NCI-H2081 (cell line): ENCODE measurements at regions not wholly inside any gene's neighbourhood (a gene's known extent, or its start where the extent isn't known, plus 50 kb on each side); places are given as distances from the start of the nearest gene placed in this dataset.

Experiments
- DNase-seq, 2 experiments: peaks; one replicate each; lab custom pipeline; 2025; lab: John Stamatoyannopoulos, UW

- DNase-seq, result no peak
Observed at GRCh38 chrX:15191830-15192229, 78.1 kb downstream of the ASB9 start.

DNA sequence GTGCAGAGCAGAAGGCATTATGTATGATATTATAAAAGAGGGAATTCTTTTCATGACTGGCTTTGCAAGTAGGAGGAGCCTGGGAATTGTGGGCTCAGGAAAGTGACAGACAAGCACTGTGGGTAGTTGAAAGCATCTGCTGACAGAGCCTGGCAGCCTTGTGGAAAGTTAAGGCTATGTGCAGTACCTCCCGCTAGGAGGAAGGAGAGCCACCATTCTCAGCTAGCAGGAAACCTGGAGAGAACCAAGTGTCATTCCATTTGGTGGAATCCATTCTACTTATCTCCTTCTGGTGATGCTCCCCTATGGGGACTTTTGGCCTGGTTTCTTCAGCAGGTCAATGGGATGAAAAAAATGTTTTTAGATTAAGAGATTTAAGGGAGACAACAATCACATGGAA, 81.8 kb downstream of the ASB9 start:
- no peak for DNase-seq

DNA sequence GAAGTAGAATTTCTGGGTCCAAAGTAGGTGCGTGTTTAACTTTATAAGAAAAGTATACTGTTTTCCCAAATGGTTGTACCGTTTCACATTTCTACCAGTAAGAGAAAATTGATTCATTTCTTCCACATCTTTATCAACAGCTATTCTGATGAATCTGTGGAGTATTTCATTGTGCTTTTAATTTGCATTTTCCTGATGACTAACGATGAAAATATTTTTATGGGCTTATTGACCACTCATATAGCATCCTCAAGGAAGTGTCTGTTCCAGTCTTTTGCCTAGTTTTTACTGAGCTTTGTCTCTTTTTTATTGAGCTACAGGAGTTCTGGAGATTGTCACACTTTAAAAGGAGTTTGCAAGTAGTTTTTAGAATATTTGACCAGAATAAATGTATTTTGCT, 92.6 kb downstream of the ASB9 start:
- DNase-seq, result no peak

- no peak for DNase-seq
Observed at GRCh38 chrX:15173411-15173810, 96.5 kb downstream of the ASB9 start.

GRCh38 chrX:15170927-15171326, 99.0 kb downstream of the ASB9 start:
- DNase-seq, result no peak

GRCh38 chrX:15167826-15168225, 102.1 kb downstream of the ASB9 start:
- DNase-seq, result no peak

GRCh38 chrX:15165832-15166231, 104.1 kb downstream of the ASB9 start:
- DNase-seq, result no peak

DNA sequence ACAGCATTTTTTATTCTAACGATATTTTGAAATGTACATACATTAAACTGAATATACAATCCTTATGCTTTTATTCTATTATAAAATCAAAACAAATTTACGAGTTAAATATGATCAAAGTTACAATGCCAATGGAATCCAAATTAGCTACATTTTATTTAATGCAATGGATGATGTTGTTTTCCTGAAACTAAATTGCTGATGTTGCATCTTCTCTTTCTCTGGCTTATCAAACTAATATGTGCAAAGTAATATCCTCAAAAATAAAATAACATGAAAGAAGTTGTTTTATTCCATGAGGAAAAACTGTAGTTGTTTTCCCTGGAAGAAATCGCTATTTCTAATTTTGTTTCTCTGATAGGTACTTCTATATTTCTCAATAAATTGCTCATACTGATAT, 106.8 kb downstream of the ASB9 start:
- no peak for DNase-seq

GRCh38 chrX:15160558-15161095, 109.3 kb downstream of the ASB9 start:
- DNase-seq, result no peak

DNA sequence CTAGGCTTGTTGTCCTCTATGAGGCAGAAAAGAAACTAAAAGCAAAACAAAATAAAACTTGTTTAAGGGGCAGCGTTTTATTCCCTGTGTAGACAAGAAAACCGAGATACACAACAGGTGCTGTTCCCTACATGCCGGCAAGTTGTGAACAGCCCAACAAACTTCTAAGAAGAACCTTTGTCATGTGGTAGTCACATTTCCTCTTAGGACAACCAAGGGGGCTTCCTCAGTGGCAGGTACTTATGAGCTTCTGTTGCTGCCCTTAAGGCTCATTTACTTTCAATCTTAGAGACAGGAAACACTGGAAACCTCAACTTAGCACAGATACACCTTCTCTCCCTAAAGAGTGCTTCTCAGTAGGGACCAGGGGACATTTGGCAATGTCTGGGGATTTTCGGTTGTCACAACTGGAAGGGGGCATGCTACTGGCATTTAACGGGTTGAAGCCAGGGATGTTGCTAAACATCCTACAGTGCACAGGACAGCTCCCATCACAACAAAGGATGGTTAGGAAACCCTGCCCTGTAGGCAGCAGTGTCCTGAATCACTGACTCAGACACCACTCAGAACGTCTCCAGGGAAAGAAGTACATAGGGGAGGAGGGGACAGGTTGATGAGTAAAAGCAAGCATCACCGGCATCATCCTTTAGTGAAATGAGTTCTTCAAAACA, 111.0 kb downstream of the ASB9 start:
- DNase-seq, result no peak

DNA sequence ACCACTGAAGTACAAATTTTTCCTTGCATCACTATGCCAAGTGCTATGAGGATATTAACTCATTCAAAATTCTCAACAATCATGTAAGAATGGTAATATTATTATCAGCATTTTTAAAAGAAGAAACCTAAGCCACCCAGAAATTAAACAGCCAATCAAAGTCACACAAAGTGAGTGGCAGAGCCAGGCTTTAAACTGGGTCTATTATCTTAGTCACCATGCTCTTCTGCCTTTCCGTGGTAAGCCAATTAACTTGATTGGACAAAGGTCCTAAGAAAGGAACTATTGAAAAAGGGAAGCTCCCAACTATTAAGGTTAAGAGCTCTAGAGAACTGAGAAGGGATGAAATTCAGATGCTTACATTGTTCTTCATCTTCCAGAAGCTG, 111.5 kb downstream of the ASB9 start:
- DNase-seq, result no peak

- no peak for DNase-seq
Observed at GRCh38 chrX:15157624-15158023, 112.3 kb downstream of the ASB9 start.

DNA sequence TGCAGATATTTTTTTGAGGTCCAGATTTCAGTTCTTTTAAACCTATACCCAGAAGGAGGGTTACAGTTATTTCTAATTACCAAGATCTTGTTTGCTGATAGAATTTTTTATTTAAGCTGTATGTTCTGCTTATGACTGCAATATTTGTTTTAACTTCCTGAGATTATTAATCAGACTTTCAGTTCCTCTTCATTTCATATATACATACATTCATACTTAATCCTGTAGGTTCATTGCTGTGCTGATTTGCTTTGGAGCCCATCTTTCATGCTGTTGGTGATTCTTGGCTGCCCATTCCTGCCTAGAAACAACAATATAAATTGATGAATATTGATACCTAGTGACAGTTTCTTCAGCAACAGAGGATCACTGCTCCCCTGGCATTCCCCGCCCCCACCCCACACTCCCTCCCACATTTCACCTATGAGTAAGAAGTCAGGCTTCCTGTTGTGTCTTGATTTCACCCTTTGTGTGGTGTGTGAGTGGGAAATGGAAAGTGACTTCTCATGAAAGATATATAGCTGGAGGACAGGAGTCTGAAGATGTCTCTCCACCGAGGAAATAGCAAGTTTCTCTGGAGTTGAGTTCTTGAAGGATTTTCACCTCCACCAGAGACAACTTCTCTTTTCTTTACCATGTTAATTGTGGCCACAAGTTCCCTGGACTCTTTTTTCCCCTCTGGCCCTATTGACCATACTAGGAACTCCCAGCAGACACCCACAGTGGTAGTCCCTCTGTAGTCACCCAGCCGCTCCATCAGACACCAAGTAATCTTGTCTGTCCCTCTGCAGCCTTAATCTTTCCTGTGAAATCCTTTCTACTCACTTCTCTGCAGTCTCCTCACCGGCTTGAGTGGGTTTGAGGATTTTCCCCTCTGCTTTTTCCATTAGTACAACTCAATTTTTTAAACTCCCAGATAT, 118.4 kb downstream of the ASB9 start:
- DNase-seq, result no peak

DNA sequence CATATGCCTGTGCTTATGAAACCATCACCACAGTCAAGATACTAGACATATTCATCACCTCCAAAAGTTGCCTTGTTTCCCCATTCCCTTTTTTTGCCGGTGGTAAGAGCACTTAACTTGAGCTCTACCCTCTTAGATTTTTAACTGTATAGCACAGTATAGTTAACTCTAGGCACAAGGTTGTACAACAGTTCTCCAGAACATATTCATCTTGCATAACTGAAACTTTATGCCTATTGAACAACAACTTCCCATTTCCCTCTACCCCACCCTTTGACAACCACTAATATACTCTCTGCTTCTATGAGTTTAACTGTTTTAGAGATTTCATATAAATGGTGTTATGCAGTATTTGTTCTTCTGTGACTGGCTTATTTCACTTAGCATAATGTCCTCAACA, 119.3 kb downstream of the ASB9 start:
- no peak for DNase-seq

GRCh38 chrX:15146515-15146914, 123.4 kb downstream of the ASB9 start:
- DNase-seq, result no peak

DNA sequence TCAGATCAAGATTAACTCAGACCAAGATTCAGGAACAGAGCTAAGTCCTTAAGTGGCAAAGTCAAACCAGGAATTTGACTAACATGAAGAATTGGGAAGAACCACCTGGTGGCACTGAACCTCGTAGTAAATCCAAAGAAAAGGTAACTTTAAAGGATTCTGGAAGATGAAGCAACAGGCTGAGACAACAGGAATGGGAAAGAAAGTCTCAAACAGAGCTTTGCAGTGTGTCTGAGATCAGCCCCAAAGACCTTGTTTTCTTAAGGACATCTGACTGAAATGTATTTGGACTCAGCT, 126.1 kb downstream of the ASB9 start:
- DNase-seq, result no peak

- peak; percentile 40 to 56 for DNase-seq
Observed at GRCh38 chrX:15143050-15143824, 126.6 kb downstream of the ASB9 start.

- no peak for DNase-seq
Observed at GRCh38 chrX:15142084-15142715, 127.7 kb downstream of the ASB9 start.

- DNase-seq, result no peak
Observed at GRCh38 chrX:15136795-15137194, 133.1 kb downstream of the ASB9 start.

DNA sequence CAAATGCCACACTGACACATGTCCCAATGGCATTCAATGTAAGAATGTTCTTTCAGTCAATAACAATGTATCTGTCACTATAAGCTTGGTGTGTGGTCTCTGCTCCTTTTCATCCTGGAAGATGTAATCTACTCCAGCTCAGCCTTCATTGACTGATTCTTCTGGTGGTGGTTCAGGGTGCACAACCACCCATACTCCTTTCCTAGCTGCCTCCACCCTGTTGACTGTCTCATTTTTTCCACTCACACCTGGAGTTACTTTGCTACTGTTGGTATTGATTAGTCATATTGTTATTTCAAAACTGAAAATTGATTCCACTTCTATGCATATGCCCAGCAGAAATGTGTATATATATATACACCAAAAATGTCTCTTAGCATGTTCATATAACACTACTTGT, 140.5 kb downstream of the ASB9 start:
- no peak for DNase-seq

- no peak for DNase-seq
Observed at GRCh38 chrX:15128861-15129260, 141.0 kb downstream of the ASB9 start.

DNA sequence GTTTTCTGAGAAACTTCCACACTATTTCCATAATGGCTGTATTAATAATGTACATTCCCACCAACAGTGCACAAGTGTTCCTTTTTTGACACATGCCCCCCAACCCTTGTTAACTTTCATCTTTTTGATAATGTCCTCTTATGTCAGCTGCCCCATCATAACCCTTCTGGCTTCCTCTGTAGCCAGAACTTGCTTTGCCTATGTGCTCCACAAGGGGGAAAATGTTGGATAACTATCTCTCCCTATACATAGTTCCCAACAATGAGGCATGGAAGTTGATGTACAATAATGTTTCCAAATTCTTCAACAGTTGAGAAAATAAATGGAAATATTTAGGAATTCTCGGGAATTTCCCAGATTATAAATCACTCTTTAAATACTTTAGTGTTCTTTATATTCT, 142.9 kb downstream of the ASB9 start:
- no peak for DNase-seq
